Mammary epithelial cell (primary cell): ENCODE measurements at regions not wholly inside any gene's neighbourhood (a gene's known extent, or its start where the extent isn't known, plus 50 kb on each side); places are given as distances from the start of the nearest gene placed in this dataset.

Source experiments
- CTCF ChIP-seq, 2 donors: IDR thresholded peaks in 1 of 2; conservative IDR thresholded peaks in 1 of 2; 2 replicates each; pipeline ENCODE4 v1.5.1; 2011 to 2012; ENCODE audit warnings: inconsistent platforms in 2 of 2, low read length in 2 of 2, mild to moderate bottlenecking in 2 of 2, control low read depth in 1 of 2, low read depth in 1 of 2; ENCODE audit not compliant: insufficient read depth in 1 of 2; ENCODE audit errors: extremely low read depth in 1 of 2
- EZH2 ChIP-seq: IDR thresholded peaks from 2 replicates; pipeline ENCODE4 v1.6.1; 2012; ENCODE audit warnings: low read length, inconsistent platforms, borderline replicate concordance

- no peak for TF ChIP-seq CTCF (conservative IDR thresholded peaks at IDR 0.05 in 1 of 2, IDR thresholded peaks at IDR 0.05 in 1 of 2; ENCODE audit: extremely low read depth in 1 of 2, insufficient read depth in 1 of 2, low read depth in 1 of 2, low read length in 2 of 2)
- no peak for TF ChIP-seq EZH2
Measured at GRCh38 chr1:82179131-82179530, 378.4 kb downstream of the ADGRL2 start.
